HG03565 (cell line): ENCODE measurements at regions not wholly inside any gene's neighbourhood (a gene's known extent, or its start where the extent isn't known, plus 50 kb on each side); places are given as distances from the start of the nearest gene placed in this dataset.
"Not testable (repeated sequence)": the region's sequence is repeated elsewhere in the genome, so short reads cannot be mapped to it uniquely, and the experiment has no call there.

ENCODE experiments used
- ATAC-seq: cut with Tn5 transposase; IDR thresholded peaks from one replicate; pipeline ENCODE4 v1.9.1; 2021; ENCODE audit warnings: mild to moderate bottlenecking, moderate library complexity; ENCODE audit not compliant: unreplicated experiment

DNA sequence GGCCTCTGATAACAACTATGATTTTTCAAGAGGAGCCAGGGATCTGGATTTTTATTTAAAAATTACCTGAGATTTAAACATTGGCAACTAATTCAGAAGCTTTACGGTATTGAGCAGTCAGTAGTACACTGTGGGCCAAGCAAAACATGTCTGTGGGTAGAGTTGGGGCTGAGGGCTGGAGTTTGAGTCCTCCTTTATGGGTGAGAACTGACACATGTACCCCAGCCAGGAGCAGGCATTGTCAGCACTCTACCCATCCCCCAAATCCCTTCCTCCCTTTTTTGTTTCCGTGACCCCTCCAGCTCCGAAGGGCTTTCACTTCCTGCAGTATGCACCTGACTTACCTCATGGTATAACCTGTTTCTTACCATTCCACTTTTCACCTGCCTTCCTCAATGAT lies 131.4 kb downstream of the SNX5 start:
- ATAC-seq: no peak

DNA sequence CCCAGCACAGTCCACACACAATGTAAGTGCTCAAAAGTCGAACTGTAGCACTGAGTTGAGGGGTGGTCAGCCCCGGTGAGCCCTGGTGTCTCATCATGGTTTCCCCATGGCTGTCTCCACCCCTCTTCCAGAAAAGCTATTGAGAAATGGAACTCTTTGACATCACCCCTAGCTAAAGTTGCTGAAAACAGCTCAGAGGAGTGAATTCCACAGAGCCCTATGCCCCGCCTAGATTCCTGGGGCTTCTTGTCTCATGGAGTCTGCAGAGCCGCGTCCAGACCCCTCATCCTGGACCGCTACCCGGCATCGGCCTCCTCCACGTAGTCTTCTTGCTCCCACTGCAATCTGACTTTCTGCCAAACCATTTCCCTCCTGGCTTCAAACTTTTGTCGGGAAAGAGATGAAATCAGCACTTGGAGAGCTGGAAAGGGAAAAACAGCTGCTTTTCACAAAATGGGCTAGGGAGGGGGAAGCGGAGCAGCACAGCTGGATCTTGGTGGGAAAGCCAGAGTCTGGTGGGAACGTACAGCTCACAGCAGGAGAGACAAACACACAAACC lies 132.2 kb downstream of the SNX5 start:
- no peak for ATAC-seq

DNA sequence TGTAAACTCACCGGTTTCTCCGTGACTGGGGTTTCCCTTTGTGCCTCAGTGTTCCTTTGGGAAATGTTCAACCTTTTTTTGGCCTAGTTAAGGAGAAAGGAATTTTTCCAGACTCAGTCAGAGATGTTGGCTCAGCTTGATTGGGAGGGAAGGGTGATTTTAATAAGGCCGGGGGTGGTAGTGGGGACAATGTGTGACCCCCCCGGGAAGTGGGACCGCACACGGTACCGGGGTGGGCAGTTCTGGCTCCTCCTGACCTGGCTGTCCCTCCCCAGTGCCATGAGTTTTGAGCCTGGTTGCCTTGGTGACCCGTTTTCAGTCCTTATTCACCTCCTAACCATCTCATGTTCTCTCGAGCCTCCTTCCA lies 132.7 kb downstream of the SNX5 start:
- no peak for ATAC-seq

DNA sequence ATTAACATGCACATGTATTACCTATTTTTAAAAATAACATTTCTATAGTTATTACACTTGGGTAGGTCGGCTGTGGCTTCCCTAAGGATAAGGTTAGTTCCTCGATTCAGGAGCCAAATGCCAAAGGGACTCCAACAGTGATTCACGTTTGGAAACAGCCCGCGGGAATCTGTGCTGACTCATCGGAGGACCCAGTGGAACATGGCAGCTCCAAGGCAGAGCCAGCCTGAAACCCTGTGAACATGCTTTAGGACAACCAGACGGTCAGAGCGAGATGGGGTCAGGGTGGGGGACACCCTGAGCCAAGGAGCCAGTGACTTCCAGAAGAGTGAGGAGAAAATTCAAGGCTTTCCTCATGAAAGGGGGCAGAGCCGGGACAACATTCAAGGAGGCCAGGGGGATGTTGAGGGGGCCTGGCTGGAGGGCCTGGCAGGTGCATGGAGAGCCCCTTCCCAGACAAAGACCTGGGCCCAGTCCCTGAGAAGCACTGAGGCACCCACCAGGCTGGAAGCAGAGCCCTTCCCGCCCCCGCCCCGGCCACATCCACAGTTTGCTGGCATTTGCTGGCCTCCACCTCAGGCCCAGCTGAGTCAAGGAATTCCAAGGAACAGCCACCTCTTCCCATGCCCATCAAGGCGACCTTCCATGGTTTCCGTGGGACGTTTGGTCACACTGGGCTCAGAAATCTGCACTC lies 133.2 kb downstream of the SNX5 start:
- ATAC-seq: no peak

DNA sequence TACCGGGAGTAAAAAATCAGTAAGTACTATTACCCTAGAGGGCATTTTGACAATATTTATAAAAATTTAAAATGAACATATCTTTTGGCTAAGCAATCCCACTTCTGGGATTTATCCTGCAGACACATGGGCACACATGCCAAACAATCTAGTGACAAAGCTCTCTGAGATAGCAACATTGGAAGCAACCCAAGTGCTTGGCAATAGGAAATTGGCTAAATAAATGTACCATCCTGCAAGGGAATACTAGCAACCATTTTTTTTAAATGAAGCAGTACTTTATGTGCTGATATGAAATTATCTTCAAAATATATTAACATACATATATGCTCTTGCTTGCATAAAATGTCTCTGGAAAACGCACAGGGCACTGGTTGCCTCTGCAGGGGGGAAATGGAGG lies 133.8 kb downstream of the SNX5 start:
- ATAC-seq: no peak

DNA sequence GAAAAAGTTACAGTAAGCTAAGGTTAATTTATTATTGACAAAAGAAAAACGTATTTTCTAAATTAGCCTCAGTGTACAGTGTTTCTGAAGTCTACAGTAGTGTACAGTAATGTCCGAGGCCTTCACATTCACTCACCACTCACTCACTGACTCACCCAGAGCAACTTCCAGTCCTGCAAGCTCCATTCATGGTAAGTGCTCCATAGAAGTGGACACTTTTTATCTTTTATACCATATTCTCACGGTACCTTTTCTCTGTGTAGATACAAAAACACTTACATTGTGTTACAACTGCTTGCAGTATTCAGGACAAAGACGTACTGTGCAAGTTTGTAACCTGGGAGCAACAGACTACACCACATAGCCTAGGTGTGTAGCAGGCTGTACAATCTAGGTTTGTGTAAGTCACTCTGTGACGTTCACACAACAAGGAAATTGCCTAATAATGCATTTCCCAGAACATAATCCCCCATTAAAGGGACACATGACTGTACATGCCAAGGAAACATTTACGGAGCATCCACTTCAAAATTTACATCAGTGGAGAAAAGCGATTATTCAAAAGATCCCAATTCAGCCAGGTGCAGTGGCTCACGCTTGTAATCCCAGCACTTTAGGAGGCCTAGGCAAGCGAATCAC lies 133.4 kb downstream of the BANF2 start:
- no peak for ATAC-seq

DNA sequence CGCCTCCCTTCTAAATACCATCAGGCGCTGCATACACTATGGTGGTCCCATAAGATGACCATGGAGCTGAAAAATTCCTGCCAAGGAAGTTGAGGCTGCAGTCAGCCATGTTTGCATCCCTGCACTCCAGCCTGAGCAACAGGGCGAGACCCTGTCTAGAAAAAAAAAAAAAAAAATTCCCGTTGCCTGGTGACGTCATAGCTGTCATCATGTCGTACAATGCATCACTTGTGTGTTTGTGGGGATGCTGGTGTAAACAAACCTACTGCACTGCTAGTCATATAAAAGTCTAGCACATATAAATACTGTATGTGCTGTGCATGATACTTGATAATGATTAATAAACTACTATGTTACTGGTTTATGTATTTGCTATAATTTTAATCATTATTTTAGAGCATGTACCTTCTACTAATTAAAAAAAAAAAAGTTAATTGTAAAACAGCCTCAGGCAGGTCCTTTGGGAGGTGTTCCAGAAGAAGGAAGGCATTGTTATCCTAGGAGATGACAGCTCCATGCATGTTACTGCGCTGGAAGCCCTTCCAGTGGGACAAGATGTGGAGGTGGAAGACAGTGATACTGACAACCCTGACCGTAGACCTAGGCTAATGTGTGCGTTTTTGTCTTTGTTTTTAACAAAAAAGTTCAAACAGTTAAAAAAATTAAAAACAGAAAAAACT lies 132.6 kb downstream of the BANF2 start:
- no peak for ATAC-seq

DNA sequence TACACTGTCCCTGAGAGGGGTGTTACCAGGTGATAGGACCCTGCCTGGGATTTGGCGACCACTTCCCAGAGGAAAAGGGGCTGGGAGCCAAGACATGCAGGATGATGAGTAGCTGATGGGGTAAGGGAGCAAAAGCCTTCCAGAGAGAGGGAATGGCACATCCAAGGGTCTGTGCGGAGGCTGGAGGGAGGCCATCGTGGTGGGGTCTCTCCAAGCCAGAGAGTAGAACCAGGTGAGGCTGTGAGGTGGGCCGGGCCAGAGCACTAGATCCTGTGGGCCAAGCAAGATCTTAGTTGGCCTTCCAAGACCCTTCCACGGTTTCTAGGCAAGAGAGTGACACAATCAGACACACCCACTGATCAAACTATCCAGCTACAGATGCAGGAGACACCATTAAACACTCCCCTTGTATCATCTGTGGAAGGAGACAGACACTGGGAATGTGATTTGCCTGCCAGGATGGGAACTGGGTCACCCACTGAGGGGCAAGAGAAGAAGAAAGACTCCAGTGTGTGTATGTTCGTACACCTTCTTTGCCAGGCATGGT lies 128.9 kb downstream of the BANF2 start:
- no peak for ATAC-seq

DNA sequence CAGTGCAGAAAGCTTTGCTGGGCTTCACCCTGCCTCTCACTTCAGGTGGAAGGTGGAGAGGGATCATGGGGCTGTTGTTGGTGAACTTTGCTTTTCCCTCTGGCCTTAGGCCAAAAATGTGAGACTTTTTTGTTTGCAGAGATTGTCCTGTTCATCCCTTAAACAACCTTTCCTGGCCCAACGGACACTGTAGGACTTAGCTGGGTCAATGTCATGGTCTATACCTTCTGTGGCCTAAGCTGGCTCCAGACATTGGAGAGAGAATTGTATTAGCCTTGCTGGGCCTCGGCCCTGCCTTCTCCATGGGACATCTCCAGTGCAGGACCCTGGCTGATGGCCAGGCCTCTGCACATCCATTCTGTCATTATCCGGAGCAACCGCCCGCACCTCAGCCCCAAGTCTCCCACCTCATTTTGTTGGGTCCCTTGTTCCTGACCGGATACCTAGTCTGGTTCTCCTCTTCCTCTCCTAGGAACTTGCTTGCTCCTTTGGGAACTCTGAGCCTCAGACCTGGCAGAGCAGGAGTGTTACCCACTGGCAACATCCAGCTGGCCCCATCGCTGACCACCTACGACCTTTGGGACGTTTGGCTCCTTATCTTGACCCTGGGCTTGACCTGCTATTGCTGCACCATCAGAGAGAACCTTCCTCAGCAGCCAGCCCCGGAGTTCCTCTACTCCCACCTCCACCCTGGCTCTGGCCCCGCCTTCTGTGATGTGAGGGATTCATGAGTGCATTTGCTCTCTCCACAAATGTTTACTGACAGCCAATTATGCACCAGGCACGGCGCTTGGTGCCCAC lies 128.2 kb downstream of the BANF2 start:
- ATAC-seq: no peak

DNA sequence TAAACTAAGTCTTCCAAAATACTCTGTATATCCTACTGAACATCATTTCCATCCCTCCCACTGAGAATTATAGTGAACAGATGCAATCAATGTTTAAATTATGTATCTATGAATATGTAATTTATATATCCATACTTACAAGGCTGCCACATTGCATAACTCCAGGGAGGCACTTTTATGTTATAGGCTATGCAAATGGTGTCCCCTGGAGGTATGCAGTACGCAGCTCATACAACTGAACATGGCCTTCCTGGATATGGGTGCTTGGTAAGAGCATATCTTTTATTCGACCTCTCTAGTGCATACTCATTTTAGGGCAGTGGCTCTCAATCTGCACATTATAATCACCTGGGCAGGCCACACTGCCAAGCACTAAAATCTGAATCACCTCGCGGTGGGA lies 127.3 kb downstream of the BANF2 start:
- no peak for ATAC-seq

DNA sequence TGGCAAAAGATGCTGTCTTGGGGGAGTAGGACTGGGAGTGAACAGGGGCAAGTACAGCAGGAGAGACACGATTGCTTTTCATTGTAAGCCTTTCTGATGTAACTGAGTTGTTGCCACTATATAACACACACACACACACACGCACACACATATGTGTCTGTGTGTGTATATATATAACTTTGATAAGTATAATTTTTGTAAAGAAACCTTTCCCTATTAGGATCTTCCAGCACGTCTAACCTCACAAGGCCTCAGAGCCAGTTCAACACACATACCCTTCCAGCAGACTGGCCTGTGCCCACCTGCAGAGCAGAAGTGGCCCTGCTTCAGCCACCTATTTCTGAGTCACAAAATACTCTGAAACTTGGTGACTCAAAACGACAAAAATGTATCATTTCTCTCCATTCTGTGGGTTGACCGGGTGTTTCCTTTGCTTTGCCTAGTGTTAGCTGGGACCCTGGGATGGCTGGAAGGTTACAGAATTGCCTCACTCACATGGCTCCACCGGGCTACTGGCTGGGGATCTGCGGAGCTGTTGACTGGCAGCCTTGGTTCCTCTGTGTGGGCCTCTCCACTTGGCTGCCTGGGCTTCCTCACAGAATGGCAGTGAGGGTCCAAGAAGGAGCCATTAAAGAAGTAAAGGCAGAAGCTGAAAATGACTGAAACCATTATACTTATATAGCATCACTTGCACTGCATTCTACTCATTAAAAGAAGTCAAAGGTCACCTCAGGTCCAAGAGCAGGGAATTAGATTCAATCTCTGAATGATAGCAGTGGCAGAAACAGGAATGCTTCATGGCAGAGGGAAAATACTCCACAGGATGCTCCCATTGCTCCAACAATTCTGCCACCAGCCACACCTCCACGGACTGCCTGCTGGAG lies 126.4 kb downstream of the BANF2 start:
- ATAC-seq: peak; percentile 93

DNA sequence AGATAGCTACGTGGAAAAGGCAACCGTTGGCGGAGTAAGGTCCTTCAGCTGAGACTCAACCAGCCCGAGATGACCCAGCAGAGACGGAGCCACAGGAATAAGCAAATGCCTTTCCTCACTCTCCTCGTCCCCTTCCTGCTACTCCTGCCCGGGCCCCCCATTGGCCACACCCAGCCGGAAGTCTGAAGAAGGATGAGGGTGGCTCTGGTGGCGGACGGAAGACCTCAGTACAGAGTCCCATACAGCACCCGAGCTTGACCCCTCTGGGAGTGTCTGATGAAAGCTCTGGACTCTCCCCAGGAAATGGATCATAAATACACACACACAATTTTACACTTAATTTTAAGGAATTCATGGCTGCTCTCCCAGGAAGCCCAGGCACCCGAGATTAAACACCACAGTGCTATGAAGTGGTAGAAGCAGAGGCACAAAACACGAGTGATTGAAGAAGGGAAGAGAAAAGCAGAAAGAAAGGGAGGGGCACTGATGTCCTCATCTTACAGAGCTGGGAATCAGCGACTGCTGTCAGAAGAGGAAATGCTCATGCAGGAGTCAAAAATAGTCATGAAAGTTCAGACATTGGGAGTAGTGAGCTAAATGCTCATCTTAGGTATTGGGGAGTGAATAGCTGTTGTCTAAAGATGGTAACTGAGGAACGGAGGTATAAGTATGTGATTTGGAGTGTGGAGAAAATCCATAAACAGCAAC lies 125.6 kb downstream of the BANF2 start:
- no peak for ATAC-seq

DNA sequence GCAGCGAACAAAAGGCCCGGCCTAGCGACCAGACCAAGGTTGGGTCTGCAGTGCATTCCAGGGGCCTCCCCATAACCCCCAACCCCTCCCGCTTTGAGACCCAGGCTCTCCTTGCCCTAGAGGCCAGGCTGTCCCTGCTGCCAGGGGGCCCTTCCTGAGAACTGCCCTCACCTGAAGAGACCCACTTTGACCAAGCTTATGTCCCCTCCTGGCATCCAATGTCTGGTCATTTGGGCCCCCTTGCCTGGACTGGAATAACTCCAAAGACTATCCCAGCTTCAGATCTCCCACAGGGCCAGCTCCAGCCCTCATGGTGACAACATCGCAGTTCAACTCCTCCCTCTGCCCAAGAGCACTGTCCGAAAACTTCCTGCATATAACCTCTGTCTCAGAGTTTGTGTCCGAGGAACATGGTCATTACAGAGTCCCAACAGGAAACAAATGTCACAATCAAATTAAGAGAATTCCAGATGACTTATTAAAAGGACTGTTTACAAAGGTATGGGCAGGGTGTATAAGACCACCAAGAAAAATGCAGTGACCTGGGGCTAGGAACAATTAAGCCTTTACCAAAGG lies 125.0 kb downstream of the BANF2 start:
- ATAC-seq: no peak

DNA sequence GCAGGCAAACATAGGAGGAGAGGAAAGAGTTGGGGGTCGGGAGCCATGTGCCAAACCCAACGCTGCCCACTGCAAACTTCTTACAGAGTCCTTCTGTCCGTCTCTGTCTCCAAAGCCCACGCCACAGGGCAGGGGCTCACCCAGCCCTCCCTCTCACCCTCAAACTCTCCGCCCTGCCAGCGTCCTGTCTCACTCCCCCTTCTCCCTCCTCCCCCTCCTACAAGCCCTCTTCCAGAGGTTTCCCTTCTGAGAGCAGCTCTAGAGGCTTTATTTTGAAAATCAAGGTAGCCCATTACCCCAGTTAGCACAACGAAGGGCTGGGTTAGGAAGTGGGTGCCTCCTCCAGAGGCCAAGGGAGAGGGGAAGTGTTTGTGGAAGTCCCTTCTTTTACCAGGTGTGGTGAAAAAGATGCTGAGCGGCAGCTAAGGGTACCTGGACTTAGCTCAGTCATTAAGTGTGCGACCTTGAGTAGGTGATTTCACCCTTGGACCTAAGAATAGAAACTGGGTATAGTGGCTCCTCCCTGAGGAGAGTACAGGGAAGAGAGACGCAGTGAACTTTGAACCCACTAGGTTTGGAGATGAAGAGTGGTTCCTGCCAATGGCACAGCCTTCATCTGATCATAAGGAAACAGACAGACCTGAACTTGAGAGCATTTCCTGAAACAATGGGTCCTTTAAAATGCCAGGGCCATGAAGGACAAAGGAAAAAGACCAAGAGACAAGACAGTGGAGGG lies 123.8 kb downstream of the BANF2 start:
- ATAC-seq: no peak

DNA sequence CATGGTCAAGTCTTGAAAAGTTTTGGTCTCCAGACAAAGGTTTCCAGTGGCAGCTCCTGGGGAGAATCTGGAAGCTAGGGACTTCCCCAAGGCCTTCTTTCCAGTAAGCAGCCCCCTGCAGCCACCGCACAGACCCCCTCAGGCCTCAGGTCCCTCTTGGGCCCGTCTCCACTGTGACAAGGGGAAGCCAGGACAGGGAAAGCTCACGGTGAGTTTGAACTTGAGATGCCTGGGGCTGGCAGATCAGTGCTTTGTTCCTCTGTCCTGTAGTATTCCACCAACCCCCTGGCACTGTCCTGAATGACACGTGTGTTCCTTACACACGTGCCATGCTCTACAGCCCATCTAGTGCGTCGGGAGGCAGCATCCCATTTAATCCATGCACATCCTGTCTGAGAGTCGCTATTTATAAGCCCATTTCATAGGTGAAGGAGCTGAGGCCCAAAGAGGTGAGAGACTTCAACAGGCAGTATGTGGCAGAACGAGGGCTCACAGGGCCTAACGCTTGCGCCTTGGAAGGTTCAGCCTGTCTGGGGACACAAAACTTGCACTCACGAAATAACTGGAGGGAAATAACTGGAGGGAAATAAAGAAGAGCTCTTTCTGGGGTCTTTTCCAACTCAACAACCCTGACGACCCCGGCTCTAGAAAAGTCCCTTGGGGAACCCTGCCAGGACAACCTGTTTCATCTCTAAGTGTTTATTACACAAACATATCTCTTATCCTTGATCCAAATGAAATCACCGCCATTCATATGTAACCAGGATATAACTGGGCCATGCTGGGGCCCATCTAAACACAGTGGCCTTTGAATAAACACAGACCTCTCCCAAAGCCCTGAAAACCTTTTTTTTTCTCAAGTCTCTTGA lies 123.0 kb downstream of the BANF2 start:
- no peak for ATAC-seq

DNA sequence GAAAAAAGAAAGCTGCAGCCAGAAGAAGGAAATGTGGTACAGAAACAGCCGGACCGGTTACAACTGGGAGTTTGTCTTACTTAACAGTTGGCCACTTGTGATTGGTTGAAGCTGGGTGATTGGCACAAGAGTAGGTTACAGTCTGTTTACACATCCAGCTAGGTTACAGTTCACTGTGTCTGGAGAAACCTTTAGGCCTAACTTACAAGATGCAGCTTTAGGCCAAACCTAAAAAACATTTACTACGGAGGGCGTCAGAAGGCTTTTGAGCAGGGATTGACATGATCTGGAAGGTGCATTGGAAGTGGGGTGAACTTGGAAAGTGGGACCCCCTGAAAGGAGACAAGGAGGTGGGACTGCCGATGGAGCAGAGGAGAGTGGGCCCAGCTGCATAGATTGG lies 122.3 kb downstream of the BANF2 start:
- no peak for ATAC-seq

DNA sequence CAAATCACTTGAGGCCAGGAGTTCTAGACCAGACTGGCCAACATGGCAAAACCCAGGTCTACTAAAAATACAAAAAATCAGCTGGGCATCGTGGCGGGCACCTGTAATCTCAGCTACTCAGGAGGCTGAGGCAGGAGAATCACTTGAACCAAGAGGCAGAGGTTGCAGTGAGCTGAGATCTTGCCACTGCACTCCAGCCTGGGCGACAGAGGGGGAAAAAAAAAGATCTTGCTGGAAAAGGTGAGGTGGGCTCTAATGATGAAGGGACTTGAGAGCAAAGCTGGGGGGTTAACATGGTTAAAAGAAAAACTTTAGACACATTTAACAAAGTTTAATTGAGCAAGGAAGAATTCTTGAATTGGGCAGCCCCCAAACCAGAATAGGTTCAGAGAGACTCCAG lies 121.8 kb downstream of the BANF2 start:
- ATAC-seq: not testable (repeated sequence)
